H9 (cell line): ENCODE measurements at regions not wholly inside any gene's neighbourhood (a gene's known extent, or its start where the extent isn't known, plus 50 kb on each side); places are given as distances from the start of the nearest gene placed in this dataset.

Experiments
- DNase-seq: peaks from one replicate; pipeline ENCODE4 v3.0.0-alpha.2; 2017
- H2AFZ ChIP-seq: one replicate; pipeline ENCODE4 v1.6.1; 2013; ENCODE audit warnings: mild to moderate bottlenecking, low read length, control low read depth, moderate library complexity
- H2AK5ac ChIP-seq: 2 replicates; pipeline ENCODE4 v1.6.1; 2013; ENCODE audit warnings: low read length, control low read depth, mixed read lengths; ENCODE audit not compliant: insufficient read length
- H2BK120ac ChIP-seq: one replicate; pipeline ENCODE4 v1.6.1; 2013; ENCODE audit warnings: low read depth, mild to moderate bottlenecking, low read length, control low read depth, inconsistent platforms; ENCODE audit not compliant: poor library complexity, severe bottlenecking
- H2BK12ac ChIP-seq: 2 replicates; pipeline ENCODE4 v1.6.1; 2013; ENCODE audit warnings: low read length, control low read depth, mixed read lengths, low read depth; ENCODE audit not compliant: insufficient read length
- H2BK15ac ChIP-seq: 2 replicates; pipeline ENCODE4 v1.6.1; 2013; ENCODE audit warnings: low read depth, low read length, control low read depth
- H2BK20ac ChIP-seq: one replicate; pipeline ENCODE4 v1.6.1; 2013; ENCODE audit warnings: low read depth, mild to moderate bottlenecking, low read length, control low read depth, inconsistent platforms; ENCODE audit not compliant: poor library complexity, severe bottlenecking
- H2BK5ac ChIP-seq: 2 replicates; pipeline ENCODE4 v1.6.1; 2013; ENCODE audit warnings: low read length, control low read depth, mixed read lengths; ENCODE audit not compliant: insufficient read length
- H3K14ac ChIP-seq: 2 replicates; pipeline ENCODE4 v1.6.1; 2013; ENCODE audit warnings: low read length, control low read depth; ENCODE audit not compliant: insufficient read depth
- H3K18ac ChIP-seq: 2 replicates; pipeline ENCODE4 v1.6.1; 2013; ENCODE audit warnings: low read depth, mild to moderate bottlenecking, mixed read lengths, low read length, control low read depth; ENCODE audit not compliant: insufficient read length
- H3K23ac ChIP-seq: 2 replicates; pipeline ENCODE4 v1.6.1; 2013; ENCODE audit warnings: low read length, control low read depth, mixed read lengths, low read depth; ENCODE audit not compliant: insufficient read length
- H3K23me2 ChIP-seq: 2 replicates; pipeline ENCODE4 v1.6.1; 2013; ENCODE audit warnings: low read depth, mild to moderate bottlenecking, mixed read lengths, low read length, control low read depth; ENCODE audit not compliant: insufficient read length, poor library complexity, severe bottlenecking
- H3K27ac ChIP-seq: 2 replicates; pipeline ENCODE4 v1.5.1; 2013; ENCODE audit warnings: low read length, control low read depth, mixed read lengths, low read depth; ENCODE audit not compliant: insufficient read length
- H3K27me3 ChIP-seq: 2 replicates; pipeline ENCODE4 v1.6.1; 2013; ENCODE audit warnings: low read length, control low read depth, inconsistent platforms; ENCODE audit not compliant: insufficient read depth
- H3K4ac ChIP-seq: 2 replicates; pipeline ENCODE4 v1.6.1; 2013; ENCODE audit warnings: low read depth, mild to moderate bottlenecking, control low read depth, inconsistent platforms, low read length, moderate library complexity
- H3K4me1 ChIP-seq: 2 replicates; pipeline ENCODE4 v1.6.1; 2013; ENCODE audit warnings: low read length, control low read depth, inconsistent platforms; ENCODE audit not compliant: insufficient read depth
- H3K4me2 ChIP-seq: 2 replicates; pipeline ENCODE4 v1.6.1; 2013; ENCODE audit warnings: low read length, control low read depth, mixed read lengths; ENCODE audit not compliant: insufficient read length, insufficient read depth
- H3K56ac ChIP-seq: 2 replicates; pipeline ENCODE4 v1.6.1; 2013; ENCODE audit warnings: low read depth, mild to moderate bottlenecking, mixed read lengths, low read length, control low read depth; ENCODE audit not compliant: insufficient read length
- H3K79me1 ChIP-seq: 2 replicates; pipeline ENCODE4 v1.6.1; 2013; ENCODE audit warnings: low read depth, mild to moderate bottlenecking, moderate library complexity, low read length, control low read depth, inconsistent platforms; ENCODE audit not compliant: insufficient read depth, poor library complexity, severe bottlenecking
- H3K79me2 ChIP-seq: 2 replicates; pipeline ENCODE4 v1.6.1; 2013; ENCODE audit warnings: low read length, control low read depth, inconsistent platforms; ENCODE audit not compliant: insufficient read depth
- H3K9ac ChIP-seq: 2 replicates; pipeline ENCODE4 v1.6.1; 2013; ENCODE audit warnings: low read length, control low read depth, mixed read lengths; ENCODE audit not compliant: insufficient read length; ENCODE audit errors: extremely low read depth
- H3K9me3 ChIP-seq: one replicate; pipeline ENCODE4 v1.6.1; 2013; ENCODE audit warnings: low read depth, low read length, inconsistent platforms; ENCODE audit not compliant: control insufficient read depth
- H3T11ph ChIP-seq: one replicate; pipeline ENCODE4 v1.6.1; 2013; ENCODE audit warnings: mild to moderate bottlenecking, low read length, control low read depth, inconsistent platforms
- H4K20me1 ChIP-seq: one replicate; pipeline ENCODE4 v1.6.1; 2013; ENCODE audit not compliant: control insufficient read depth, insufficient read length, insufficient read depth
- H4K5ac ChIP-seq: 2 replicates; pipeline ENCODE4 v1.6.1; 2013; ENCODE audit warnings: low read depth, mild to moderate bottlenecking, mixed read lengths, low read length, control low read depth; ENCODE audit not compliant: insufficient read length
- H4K8ac ChIP-seq: replicated peaks from 2 replicates; pipeline ENCODE4 v1.6.1; 2013; ENCODE audit warnings: low read length, control low read depth, mixed read lengths, low read depth; ENCODE audit not compliant: insufficient read length
- H4K91ac ChIP-seq: 2 replicates; pipeline ENCODE4 v1.6.1; 2013; ENCODE audit warnings: low read depth, mild to moderate bottlenecking, moderate library complexity, mixed read lengths, low read length, control low read depth; ENCODE audit not compliant: insufficient read length
- H3K27ac Mint-ChIP-seq, 3 experiments: 2 replicates in 2 of 3; 3 replicates in 1 of 3; pipeline ENCODE4 v1.8.0; 2020 to 2021; ENCODE audit warnings: mixed read lengths in 3 of 3, mild to moderate bottlenecking in 1 of 3, moderate library complexity in 1 of 3
- H3K27me3 Mint-ChIP-seq: 2 replicates; pipeline ENCODE4 v1.8.0; 2021; ENCODE audit warnings: low read depth, mild to moderate bottlenecking, moderate library complexity, mixed read lengths
- H3K36me3 Mint-ChIP-seq, 3 experiments: 2 replicates in 2 of 3; 3 replicates in 1 of 3; pipeline ENCODE4 v1.8.0; 2020 to 2021; ENCODE audit warnings: low read depth in 3 of 3, mixed read lengths in 3 of 3; ENCODE audit not compliant: insufficient read depth in 1 of 3
- H3K4me1 Mint-ChIP-seq, 2 experiments: 2 replicates each; pipeline ENCODE4 v1.8.0; 2020; ENCODE audit warnings: mixed read lengths in 2 of 2
- H3K4me3 Mint-ChIP-seq, 2 experiments: 2 replicates in 1 of 2; 3 replicates in 1 of 2; pipeline ENCODE4 v1.8.0; 2020 to 2021; ENCODE audit warnings: mild to moderate bottlenecking in 2 of 2, mixed read lengths in 2 of 2, moderate library complexity in 1 of 2
- H3K9me3 Mint-ChIP-seq, 2 experiments: 2 replicates in 1 of 2; 3 replicates in 1 of 2; pipeline ENCODE4 v1.8.0; 2020; ENCODE audit warnings: mild to moderate bottlenecking in 2 of 2, mixed read lengths in 2 of 2, moderate library complexity in 1 of 2
- CTCF ChIP-seq: fragments of 200-600 bp; sonication (generic); conservative IDR thresholded peaks from 3 replicates; pipeline ENCODE4 v1.8.0; 2021; ENCODE audit warnings: antibody characterized with exemption, mild to moderate bottlenecking
- WGBS: extraction: QIAGEN DNeasy Blood & Tissue Kit; methylation state at CpG from one replicate; pipeline ENCODE4 v1.1.7; 2013; ENCODE audit warnings: missing lambda C conversion rate, low lambda C conversion rate, mixed read lengths; ENCODE audit not compliant: insufficient read length; ENCODE audit errors: extremely low coverage; 5-methylcytosine and 5-hydroxymethylcytosine counted together

- Histone ChIP-seq H3K14ac (no peak overlapping the region), H3K27me3 (no peaks in the 10 kb centered on the region), H3K79me1 (no peaks in the 10 kb centered on the region), H3K23ac (no peak overlapping the region), H3T11ph (no peak overlapping the region), H2BK20ac (no peak overlapping the region), H2AK5ac (no peak overlapping the region), H4K91ac (no peak overlapping the region), H4K5ac (no peak overlapping the region), H2BK120ac (no peak overlapping the region), H3K27ac (no peak overlapping the region), H3K79me2 (no peaks in the 10 kb centered on the region), H2BK12ac (no peak overlapping the region), H2BK5ac (no peak overlapping the region), H3K4me2 (no peak overlapping the region), H4K20me1 (no peaks in the 10 kb centered on the region), H3K4ac (no peak overlapping the region), H4K8ac (no peak overlapping the region), H3K9me3 (no peaks in the 10 kb centered on the region), H3K9ac (no peak overlapping the region), H3K18ac (no peak overlapping the region), H3K56ac (no peak overlapping the region), H3K23me2 (no peaks in the 10 kb centered on the region), H2AFZ (no peak overlapping the region), H2BK15ac (no peak overlapping the region), H3K4me1 (no peaks in the 10 kb centered on the region)
- Mint-ChIP-seq H3K4me3 (no peak overlapping the region), H3K9me3 (peaks cover 0 to 5% of the 10 kb centered on the region in 2 experiments; a peak in 2 of 5 replicates), H3K27ac (no peak overlapping the region), H3K36me3 (peaks cover 0 to 5% (median 0%) of the 10 kb centered on the region in 3 experiments; a peak in 2 of 7 replicates), H3K27me3 (no peaks in the 10 kb centered on the region), H3K4me1 (peaks cover 4 to 6% of the 10 kb centered on the region in 2 experiments; a peak in 3 of 4 replicates)
- no peak for TF ChIP-seq CTCF
- WGBS: no CpG with 5 or more reads among the region's 4 CpGs
- no peak for DNase-seq
Observed at GRCh38 chr12:97022536-97023230, 115.6 kb downstream of the NEDD1 start.
